ENCODE measurements at regions not wholly inside any gene's neighbourhood (a gene's known extent, or its start where the extent isn't known, plus 50 kb on each side); places are given as distances from the start of the nearest gene placed in this dataset.

DNA sequence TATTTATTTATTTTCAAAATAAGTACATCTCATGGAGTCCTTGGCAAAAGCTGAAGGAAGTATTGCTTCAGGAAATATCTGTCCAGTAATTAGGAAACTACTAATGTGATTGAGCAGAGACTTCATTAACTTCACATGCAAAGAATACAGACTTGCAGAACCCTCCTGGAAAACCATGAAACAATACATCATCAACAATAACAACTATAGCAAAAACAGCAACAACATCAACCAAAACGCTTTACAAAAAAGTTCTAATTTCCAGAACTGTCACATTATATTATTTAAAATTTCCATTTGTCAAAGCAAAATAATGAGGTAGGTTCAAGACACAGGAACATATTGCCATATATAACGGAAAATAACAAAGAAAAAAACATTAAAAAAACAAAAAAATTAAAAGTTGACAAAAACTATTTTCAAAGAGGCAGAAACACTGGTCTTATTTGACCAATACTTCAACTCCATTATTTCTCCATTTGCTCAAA, 79.8 kb upstream of the TOP3B start:
- no peak for DNase-seq (ENCODE audit: low spot score)
- Histone ChIP-seq H3K9me3 (ENCODE audit: control insufficient read depth in 4 of 4, low read length in 3 of 4) (no peaks in the 10 kb centered on the region), H3K9ac (ENCODE audit: low read depth in 1 of 2, low read length in 2 of 2) (no peak overlapping the region), H3K4me1 (ENCODE audit: control insufficient read depth in 4 of 4, insufficient read depth in 4 of 4, low read length in 3 of 4) (peaks cover 4 to 14% (median 13%) of the 10 kb centered on the region in 4 donors), H3K4me3 (ENCODE audit: low read depth in 1 of 3, low read length in 3 of 3) (no peak overlapping the region), H3K27me3 (ENCODE audit: control insufficient read depth in 4 of 4, insufficient read depth in 4 of 4, low read length in 3 of 4) (no peaks in the 10 kb centered on the region), H3K27ac (ENCODE audit: low read depth in 1 of 2, low read length in 2 of 2) (no peak overlapping the region), H3K36me3 (ENCODE audit: control insufficient read depth in 4 of 4, insufficient read depth in 3 of 4, low read depth in 1 of 4, low read length in 3 of 4) (no peaks in the 10 kb centered on the region)
- TF ChIP-seq, protein P1, sequence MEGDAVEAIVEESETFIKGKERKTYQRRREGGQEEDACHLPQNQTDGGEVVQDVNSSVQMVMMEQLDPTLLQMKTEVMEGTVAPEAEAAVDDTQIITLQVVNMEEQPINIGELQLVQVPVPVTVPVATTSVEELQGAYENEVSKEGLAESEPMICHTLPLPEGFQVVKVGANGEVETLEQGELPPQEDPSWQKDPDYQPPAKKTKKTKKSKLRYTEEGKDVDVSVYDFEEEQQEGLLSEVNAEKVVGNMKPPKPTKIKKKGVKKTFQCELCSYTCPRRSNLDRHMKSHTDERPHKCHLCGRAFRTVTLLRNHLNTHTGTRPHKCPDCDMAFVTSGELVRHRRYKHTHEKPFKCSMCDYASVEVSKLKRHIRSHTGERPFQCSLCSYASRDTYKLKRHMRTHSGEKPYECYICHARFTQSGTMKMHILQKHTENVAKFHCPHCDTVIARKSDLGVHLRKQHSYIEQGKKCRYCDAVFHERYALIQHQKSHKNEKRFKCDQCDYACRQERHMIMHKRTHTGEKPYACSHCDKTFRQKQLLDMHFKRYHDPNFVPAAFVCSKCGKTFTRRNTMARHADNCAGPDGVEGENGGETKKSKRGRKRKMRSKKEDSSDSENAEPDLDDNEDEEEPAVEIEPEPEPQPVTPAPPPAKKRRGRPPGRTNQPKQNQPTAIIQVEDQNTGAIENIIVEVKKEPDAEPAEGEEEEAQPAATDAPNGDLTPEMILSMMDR (IDR thresholded peaks at IDR 0.05; ENCODE audit: low read depth, low read length, missing input control) = no peak
- TF ChIP-seq YY1 (IDR thresholded peaks at IDR 0.05) = no peak
- TF ChIP-seq, protein P2, sequence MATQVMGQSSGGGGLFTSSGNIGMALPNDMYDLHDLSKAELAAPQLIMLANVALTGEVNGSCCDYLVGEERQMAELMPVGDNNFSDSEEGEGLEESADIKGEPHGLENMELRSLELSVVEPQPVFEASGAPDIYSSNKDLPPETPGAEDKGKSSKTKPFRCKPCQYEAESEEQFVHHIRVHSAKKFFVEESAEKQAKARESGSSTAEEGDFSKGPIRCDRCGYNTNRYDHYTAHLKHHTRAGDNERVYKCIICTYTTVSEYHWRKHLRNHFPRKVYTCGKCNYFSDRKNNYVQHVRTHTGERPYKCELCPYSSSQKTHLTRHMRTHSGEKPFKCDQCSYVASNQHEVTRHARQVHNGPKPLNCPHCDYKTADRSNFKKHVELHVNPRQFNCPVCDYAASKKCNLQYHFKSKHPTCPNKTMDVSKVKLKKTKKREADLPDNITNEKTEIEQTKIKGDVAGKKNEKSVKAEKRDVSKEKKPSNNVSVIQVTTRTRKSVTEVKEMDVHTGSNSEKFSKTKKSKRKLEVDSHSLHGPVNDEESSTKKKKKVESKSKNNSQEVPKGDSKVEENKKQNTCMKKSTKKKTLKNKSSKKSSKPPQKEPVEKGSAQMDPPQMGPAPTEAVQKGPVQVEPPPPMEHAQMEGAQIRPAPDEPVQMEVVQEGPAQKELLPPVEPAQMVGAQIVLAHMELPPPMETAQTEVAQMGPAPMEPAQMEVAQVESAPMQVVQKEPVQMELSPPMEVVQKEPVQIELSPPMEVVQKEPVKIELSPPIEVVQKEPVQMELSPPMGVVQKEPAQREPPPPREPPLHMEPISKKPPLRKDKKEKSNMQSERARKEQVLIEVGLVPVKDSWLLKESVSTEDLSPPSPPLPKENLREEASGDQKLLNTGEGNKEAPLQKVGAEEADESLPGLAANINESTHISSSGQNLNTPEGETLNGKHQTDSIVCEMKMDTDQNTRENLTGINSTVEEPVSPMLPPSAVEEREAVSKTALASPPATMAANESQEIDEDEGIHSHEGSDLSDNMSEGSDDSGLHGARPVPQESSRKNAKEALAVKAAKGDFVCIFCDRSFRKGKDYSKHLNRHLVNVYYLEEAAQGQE (IDR thresholded peaks at IDR 0.05) = no peak
- 88% methylated on average over 2 of the region's 2 CpGs for whole genome bisulfite sequencing

DNA sequence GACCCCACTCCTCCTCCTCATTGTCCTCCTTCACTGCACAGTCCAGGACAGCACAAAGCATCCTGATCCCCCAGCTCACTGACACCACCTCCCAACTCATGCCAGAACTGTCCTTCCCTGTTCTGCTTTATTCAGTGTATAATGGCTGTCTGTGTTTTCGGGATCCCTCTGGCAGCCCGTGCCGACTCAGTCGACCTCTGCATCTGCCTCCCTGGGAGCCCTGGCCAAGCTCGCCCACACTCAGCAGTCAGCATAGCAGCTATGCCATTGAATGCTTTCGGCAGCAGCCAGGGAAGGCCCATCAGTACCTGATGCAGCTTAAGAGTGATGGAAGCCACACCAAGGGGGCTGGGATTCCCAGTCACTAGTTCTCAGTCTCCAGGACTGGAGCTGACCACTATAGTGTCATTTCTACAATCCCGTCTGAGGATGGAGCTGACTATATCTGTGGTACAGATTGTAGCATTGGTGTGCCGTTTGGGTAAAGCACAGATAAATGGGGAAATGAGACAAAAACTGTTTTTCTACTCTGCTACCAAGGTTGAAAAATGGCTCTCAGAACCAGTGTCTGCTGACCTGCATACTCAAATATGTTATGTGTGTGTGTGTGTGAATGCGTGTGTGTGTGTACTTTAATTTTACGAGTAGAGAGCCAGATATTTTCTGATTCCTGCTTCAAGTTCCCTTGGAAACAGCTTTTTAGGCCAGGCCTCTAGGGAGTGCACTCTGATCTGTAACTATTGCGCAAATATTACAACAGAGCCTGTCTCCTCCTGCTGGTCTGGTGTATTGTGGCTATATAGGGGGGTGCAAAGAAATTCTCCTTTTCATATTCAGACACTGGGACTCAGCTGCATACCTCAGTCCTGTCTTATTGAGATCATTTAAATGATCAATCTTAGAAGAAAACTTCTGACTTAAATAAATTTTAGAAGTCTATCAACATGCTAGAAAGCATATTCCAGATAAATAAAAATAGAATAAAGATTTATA, 78.8 kb upstream of the TOP3B start:
- Histone ChIP-seq H3K36me3 (ENCODE audit: control insufficient read depth in 4 of 4, insufficient read depth in 3 of 4, low read depth in 1 of 4, low read length in 3 of 4) (no peaks in the 10 kb centered on the region), H3K4me1 (ENCODE audit: control insufficient read depth in 4 of 4, insufficient read depth in 4 of 4, low read length in 3 of 4) (peaks cover 4 to 14% (median 13%) of the 10 kb centered on the region in 4 donors), H3K27ac (ENCODE audit: low read depth in 1 of 2, low read length in 2 of 2) (peak overlapping the region; percentile 16 to 51), H3K9me3 (ENCODE audit: control insufficient read depth in 4 of 4, low read length in 3 of 4) (no peaks in the 10 kb centered on the region), H3K27me3 (ENCODE audit: control insufficient read depth in 4 of 4, insufficient read depth in 4 of 4, low read length in 3 of 4) (no peaks in the 10 kb centered on the region), H3K9ac (ENCODE audit: low read depth in 1 of 2, low read length in 2 of 2) (no peak overlapping the region), H3K4me3 (ENCODE audit: low read depth in 1 of 3, low read length in 3 of 3) (no peak overlapping the region)
- DNase-seq (ENCODE audit: low spot score) = no peak
- TF ChIP-seq, protein P3, sequence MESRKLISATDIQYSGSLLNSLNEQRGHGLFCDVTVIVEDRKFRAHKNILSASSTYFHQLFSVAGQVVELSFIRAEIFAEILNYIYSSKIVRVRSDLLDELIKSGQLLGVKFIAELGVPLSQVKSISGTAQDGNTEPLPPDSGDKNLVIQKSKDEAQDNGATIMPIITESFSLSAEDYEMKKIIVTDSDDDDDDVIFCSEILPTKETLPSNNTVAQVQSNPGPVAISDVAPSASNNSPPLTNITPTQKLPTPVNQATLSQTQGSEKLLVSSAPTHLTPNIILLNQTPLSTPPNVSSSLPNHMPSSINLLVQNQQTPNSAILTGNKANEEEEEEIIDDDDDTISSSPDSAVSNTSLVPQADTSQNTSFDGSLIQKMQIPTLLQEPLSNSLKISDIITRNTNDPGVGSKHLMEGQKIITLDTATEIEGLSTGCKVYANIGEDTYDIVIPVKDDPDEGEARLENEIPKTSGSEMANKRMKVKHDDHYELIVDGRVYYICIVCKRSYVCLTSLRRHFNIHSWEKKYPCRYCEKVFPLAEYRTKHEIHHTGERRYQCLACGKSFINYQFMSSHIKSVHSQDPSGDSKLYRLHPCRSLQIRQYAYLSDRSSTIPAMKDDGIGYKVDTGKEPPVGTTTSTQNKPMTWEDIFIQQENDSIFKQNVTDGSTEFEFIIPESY (IDR thresholded peaks at IDR 0.05) = no peak
- TF ChIP-seq, protein P1 (IDR thresholded peaks at IDR 0.05; ENCODE audit: low read depth, low read length, missing input control) = peak; percentile 39
- TF ChIP-seq HNF4A (conservative IDR thresholded peaks at IDR 0.05) = peak; percentile 76 to 89
- peak; percentile 48 for TF ChIP-seq YY1 (IDR thresholded peaks at IDR 0.05)
- TF ChIP-seq GABPA (IDR thresholded peaks at IDR 0.05 in 1 of 2, conservative IDR thresholded peaks at IDR 0.05 in 1 of 2) = no peak
- TF ChIP-seq, protein P4, sequence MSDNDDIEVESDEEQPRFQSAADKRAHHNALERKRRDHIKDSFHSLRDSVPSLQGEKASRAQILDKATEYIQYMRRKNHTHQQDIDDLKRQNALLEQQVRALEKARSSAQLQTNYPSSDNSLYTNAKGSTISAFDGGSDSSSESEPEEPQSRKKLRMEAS (IDR thresholded peaks at IDR 0.05) = no peak
- TF ChIP-seq, protein P2 (IDR thresholded peaks at IDR 0.05) = no peak
- no peak for TF ChIP-seq HNF4G (IDR thresholded peaks at IDR 0.05)
- peak; percentile 68 for TF ChIP-seq SP1 (IDR thresholded peaks at IDR 0.05)
- TF ChIP-seq FOXA1 (IDR thresholded peaks at IDR 0.05) = no peak
- no peak for TF ChIP-seq EGR1 (IDR thresholded peaks at IDR 0.05; ENCODE audit: low read depth in 2 of 2)
- peak in 1 of 2 donors; percentile 50 for TF ChIP-seq RXRA (IDR thresholded peaks at IDR 0.05)
- TF ChIP-seq RAD21 (IDR thresholded peaks at IDR 0.05) = peak; percentile 64 to 66
- TF ChIP-seq JUND (IDR thresholded peaks at IDR 0.05) = peak in 1 of 2 donors; percentile 8
- 51% methylated on average over 11 of the region's 11 CpGs for WGBS
